Tibial artery (tissue), 4 donors: ENCODE measurements at regions not wholly inside any gene's neighbourhood (a gene's known extent, or its start where the extent isn't known, plus 50 kb on each side); places are given as distances from the start of the nearest gene placed in this dataset.
A peak's percentile ranks its signal among the peaks of the same experiment; 100 is the strongest.

Source experiments
- DNase-seq, 2 donors: peaks; one replicate each; pipeline ENCODE4 v3.0.0-alpha.2; 2019
- H3K27ac ChIP-seq, 2 donors: fragments of 200-600 bp; sonication (generic) in 1 of 2; 1 replicate in 1 of 2; 2 replicates in 1 of 2; pipeline ENCODE4 v1.5.1; 2018 to 2019; ENCODE audit warnings: mild to moderate bottlenecking in 1 of 2
- H3K27me3 ChIP-seq, 2 donors: fragments of 200-600 bp; sonication (generic) in 1 of 2; one replicate each; pipeline versions ENCODE4 v1.5.1 to v1.6.0; 2016 to 2019
- H3K36me3 ChIP-seq, 3 donors: fragments of 200-600 bp; sonication (generic) in 2 of 3; one replicate each; pipeline ENCODE4 v1.5.1; 2016 to 2019; ENCODE audit warnings: mild to moderate bottlenecking in 2 of 3
- H3K4me1 ChIP-seq, 4 donors: fragments of 200-600 bp; sonication (generic) in 2 of 4; 1 replicate in 3 of 4; 2 replicates in 1 of 4; pipeline ENCODE4 v1.5.1; 2016 to 2019
- H3K4me3 ChIP-seq, 2 donors: fragments of 200-600 bp; sonication (generic) in 1 of 2; 1 replicate in 1 of 2; 2 replicates in 1 of 2; pipeline ENCODE4 v1.5.1; 2018 to 2019; ENCODE audit warnings: mild to moderate bottlenecking in 2 of 2
- H3K9me3 ChIP-seq, 3 donors: fragments of 200-600 bp; sonication (generic) in 1 of 3; one replicate each; pipeline ENCODE4 v1.5.1; 2016 to 2019
- CTCF ChIP-seq, 2 experiments: fragments of 200-600 bp in 1 of 2; fragments of 450-650 bp in 1 of 2; IDR thresholded peaks; one replicate each; pipeline ENCODE4 v1.5.1; 2017 to 2019; ENCODE audit warnings: antibody characterized with exemption in 2 of 2, mild to moderate bottlenecking in 1 of 2, moderate library complexity in 1 of 2
- intact Hi-C: fragments of 100-400 bp; cut with DNase I; formaldehyde crosslinking; loops from one replicate; pipeline ENCODE4 v1.15.0; 2023; ENCODE audit warnings: low total_unique reads

- H3K27ac ChIP-seq: no peak overlapping the region
- DNase-seq: no peak
- peaks cover 0 to 19% of the 10 kb centered on the region in 2 donors for H3K27me3 ChIP-seq
- intact Hi-C loops: no loop called here
- no peaks in the 10 kb centered on the region for H3K9me3 ChIP-seq
- no peak overlapping the region for H3K4me3 ChIP-seq
- peaks cover 0 to 2% (median 0%) of the 10 kb centered on the region in 4 donors for H3K4me1 ChIP-seq
- no peak for TF ChIP-seq CTCF (IDR thresholded peaks at IDR 0.05)
- H3K36me3 ChIP-seq: no peaks in the 10 kb centered on the region
These were observed 252.1 kb downstream of the PRDM2 start for GRCh38 chr1:13951793-13952751.

GRCh38 chr1:13952985-13953384 is 253.0 kb downstream of the PRDM2 start:
- H3K36me3 ChIP-seq: no peaks in the 10 kb centered on the region
- no peaks in the 10 kb centered on the region for H3K9me3 ChIP-seq
- intact Hi-C loops: no loop called here
- H3K27ac ChIP-seq: no peak overlapping the region
- peaks cover 0 to 19% of the 10 kb centered on the region in 2 donors for H3K27me3 ChIP-seq
- no peak overlapping the region for H3K4me3 ChIP-seq
- no peak for DNase-seq
- peaks cover 0 to 2% (median 0%) of the 10 kb centered on the region in 4 donors for H3K4me1 ChIP-seq
- no peak for TF ChIP-seq CTCF (IDR thresholded peaks at IDR 0.05)

GRCh38 chr1:13956393-13956792 is 256.4 kb downstream of the PRDM2 start:
- H3K27me3 ChIP-seq: peaks cover 0 to 8% of the 10 kb centered on the region in 2 donors

GRCh38 chr1:13960375-13960987 is 260.5 kb downstream of the PRDM2 start:
- H3K4me3 ChIP-seq: no peak overlapping the region
- no peak overlapping the region for H3K27ac ChIP-seq
- peak; percentile 87 to 97 for TF ChIP-seq CTCF (IDR thresholded peaks at IDR 0.05)
- DNase-seq: peak; percentile 70 to 77
- H3K4me1 ChIP-seq: no peaks in the 10 kb centered on the region
- intact Hi-C loops: loop anchor here (5.0 to 10.0 kb wide), 2 partner anchors 136 to 293 kb away; no protein-coding TSS in a partner anchor
- no peaks in the 10 kb centered on the region for H3K9me3 ChIP-seq
- H3K27me3 ChIP-seq: peaks cover 0 to 24% of the 10 kb centered on the region in 2 donors
- H3K36me3 ChIP-seq: no peaks in the 10 kb centered on the region

More at GRCh38 chr1:13956393-13956792, 256.4 kb downstream of the PRDM2 start:
- no peak for TF ChIP-seq CTCF (IDR thresholded peaks at IDR 0.05)
- Histone ChIP-seq H3K36me3 (no peaks in the 10 kb centered on the region), H3K9me3 (no peaks in the 10 kb centered on the region), H3K4me3 (no peak overlapping the region), H3K27ac (no peak overlapping the region), H3K4me1 (no peaks in the 10 kb centered on the region)
- intact Hi-C loops: no loop called here
- no peak for DNase-seq

GRCh38 chr1:13964768-13965167 is 264.8 kb downstream of the PRDM2 start:
- H3K4me3 ChIP-seq: no peak overlapping the region
- no peak overlapping the region for H3K27ac ChIP-seq
- peaks cover 0 to 6% (median 0%) of the 10 kb centered on the region in 3 donors for H3K9me3 ChIP-seq
- DNase-seq: no peak
- peaks cover 0 to 25% of the 10 kb centered on the region in 2 donors for H3K27me3 ChIP-seq
- intact Hi-C loops: loop anchor here (5.0 to 10.0 kb wide), 2 partner anchors 140 to 297 kb away; no protein-coding TSS in a partner anchor
- H3K36me3 ChIP-seq: no peaks in the 10 kb centered on the region
- no peak for TF ChIP-seq CTCF (IDR thresholded peaks at IDR 0.05)
- no peaks in the 10 kb centered on the region for H3K4me1 ChIP-seq
